ENCODE measurements at regions not wholly inside any gene's neighbourhood (a gene's known extent, or its start where the extent isn't known, plus 50 kb on each side); places are given as distances from the start of the nearest gene placed in this dataset.

GRCh38 chr7:125468855-125469174, 539.2 kb upstream of the POT1 start:
- TF ChIP-seq CTCF (IDR thresholded peaks at IDR 0.05) (no peak), POLR2A (IDR thresholded peaks at IDR 0.05) (no peak)
